Endothelial cell of umbilical vein (primary cell): ENCODE measurements at regions not wholly inside any gene's neighbourhood (a gene's known extent, or its start where the extent isn't known, plus 50 kb on each side); places are given as distances from the start of the nearest gene placed in this dataset.

Experiments
- BruUV-seq: library from RNA; stranded (reverse); fragments of 400-500 nt; replicated peaks from 2 replicates; lab custom pipeline; 2021; lab: Mats Ljungman, UMichigan
- CTCF ChIA-PET: fragments of 300-600, 350-600 bp; sonication (Branson Sonifier 250); formaldehyde crosslinking; loops from one replicate; lab custom pipeline; 2021; ENCODE audit warnings: antibody characterized with exemption, inconsistent platforms; lab: Charles Lee
- POLR2A ChIA-PET: fragments of 300-600, 350-600 bp; sonication (Branson Sonifier 250); formaldehyde crosslinking; loops from one replicate; lab custom pipeline; 2021; ENCODE audit warnings: antibody characterized with exemption, inconsistent platforms; lab: Charles Lee
- DNase-seq: peaks from one replicate; pipeline ENCODE4 v3.0.0-alpha.2; 2011; ENCODE audit warnings: low read depth, low spot score
- FAIRE-seq: peaks from 2 replicates; lab custom pipeline; 2011; peaks lifted over from hg19 to GRCh38; lab: Jason Lieb, UNC
- H2AFZ ChIP-seq: 2 replicates; pipeline ENCODE4 v1.6.0; 2012; ENCODE audit warnings: low read depth, low read length, control low read depth, inconsistent platforms
- H3K27ac ChIP-seq: 2 replicates; pipeline ENCODE4 v1.5.1; 2011; ENCODE audit warnings: low read depth, mild to moderate bottlenecking, control low read depth, low read length, moderate library complexity; ENCODE audit not compliant: insufficient read depth
- H3K27me3 ChIP-seq, 2 experiments: 2 replicates each; pipeline versions ENCODE4 v1.6.0 to v1.6.1; 2011; ENCODE audit warnings: low read length in 2 of 2, mixed read lengths in 1 of 2; ENCODE audit not compliant: control insufficient read depth in 2 of 2, insufficient read depth in 2 of 2
- H3K36me3 ChIP-seq, 2 experiments: 2 replicates in 1 of 2; 3 replicates in 1 of 2; pipeline ENCODE4 v1.5.1; 2011; ENCODE audit warnings: low read length in 2 of 2, mild to moderate bottlenecking in 1 of 2, moderate library complexity in 1 of 2; ENCODE audit not compliant: control insufficient read depth in 2 of 2, insufficient read depth in 2 of 2; ENCODE audit errors: extremely low read depth in 1 of 2
- H3K4me1 ChIP-seq: 3 replicates; pipeline ENCODE4 v1.5.1; 2011; ENCODE audit warnings: mild to moderate bottlenecking, low read length; ENCODE audit not compliant: control insufficient read depth, insufficient read depth; ENCODE audit errors: extremely low read depth
- H3K4me2 ChIP-seq: 2 replicates; pipeline ENCODE4 v1.6.1; 2011; ENCODE audit warnings: low read length, control low read depth, mixed read lengths; ENCODE audit not compliant: insufficient read depth
- H3K4me3 ChIP-seq, 3 experiments: fragments of 200-600 bp in 1 of 3; sonication (generic), shearing (Covaris generic) in 1 of 3; replicated peaks in 1 of 3; 2 replicates each; pipeline ENCODE4 v1.5.1; 2011 to 2016; ENCODE audit warnings: control low read depth in 3 of 3, low read length in 3 of 3, mild to moderate bottlenecking in 2 of 3, inconsistent platforms in 1 of 3, low read depth in 1 of 3, moderate library complexity in 1 of 3; ENCODE audit not compliant: insufficient read depth in 1 of 3
- H3K79me2 ChIP-seq: 2 replicates; pipeline ENCODE4 v1.6.0; 2012; ENCODE audit warnings: low read length, inconsistent platforms; ENCODE audit not compliant: control insufficient read depth, insufficient read depth
- H3K9ac ChIP-seq: replicated peaks from 2 replicates; pipeline ENCODE3; 2011; ENCODE audit warnings: low read length, control low read depth; ENCODE audit not compliant: insufficient read depth; ENCODE audit errors: extremely low read depth
- H3K9me1 ChIP-seq: replicated peaks from 3 replicates; pipeline ENCODE4 v1.6.0; 2011; ENCODE audit warnings: mild to moderate bottlenecking, low read length; ENCODE audit not compliant: control insufficient read depth, insufficient read depth; ENCODE audit errors: extremely low read depth
- H3K9me3 ChIP-seq: replicated peaks from 2 replicates; pipeline ENCODE4 v1.5.1; 2012; ENCODE audit warnings: low read length, inconsistent platforms; ENCODE audit not compliant: control insufficient read depth, insufficient read depth
- H4K20me1 ChIP-seq: replicated peaks from 2 replicates; pipeline ENCODE3; 2011; ENCODE audit warnings: mild to moderate bottlenecking, low read length; ENCODE audit not compliant: control insufficient read depth, insufficient read depth; ENCODE audit errors: extremely low read depth
- CTCF ChIP-seq, 2 donors: IDR thresholded peaks; 1 replicate in 1 of 2; 2 replicates in 1 of 2; pipeline ENCODE4 v1.5.1; 2011; ENCODE audit warnings: low read length in 2 of 2, mild to moderate bottlenecking in 2 of 2, moderate library complexity in 2 of 2, control low read depth in 1 of 2, inconsistent platforms in 1 of 2, low read depth in 1 of 2; ENCODE audit not compliant: insufficient read depth in 1 of 2; ENCODE audit errors: extremely low read depth in 1 of 2
- EZH2 ChIP-seq: IDR thresholded peaks from 2 replicates; pipeline ENCODE4 v1.6.1; 2012; ENCODE audit warnings: borderline replicate concordance, low read depth, mild to moderate bottlenecking, moderate library complexity, low read length, inconsistent platforms; ENCODE audit not compliant: severe bottlenecking
- FOS ChIP-seq: IDR thresholded peaks from 2 replicates; pipeline ENCODE4 v1.6.1; 2011; ENCODE audit warnings: mild to moderate bottlenecking, low read length, moderate library complexity, borderline replicate concordance; ENCODE audit not compliant: insufficient read depth
- GATA2 ChIP-seq: IDR thresholded peaks from 2 replicates; pipeline ENCODE4 v1.7.0; 2011; ENCODE audit warnings: low read depth, mild to moderate bottlenecking, moderate library complexity, mixed read lengths, low read length; ENCODE audit not compliant: insufficient read length, insufficient read depth
- JUN ChIP-seq: IDR thresholded peaks from 2 replicates; pipeline ENCODE4 v1.6.1; 2011; ENCODE audit warnings: borderline replicate concordance, low read depth; ENCODE audit not compliant: insufficient read length, insufficient read depth
- MAX ChIP-seq: IDR thresholded peaks from 2 replicates; pipeline ENCODE4 v1.6.1; 2011; ENCODE audit not compliant: insufficient read depth, insufficient read length
- MYC ChIP-seq: IDR thresholded peaks from one replicate; pipeline ENCODE4 v1.6.1; 2011; ENCODE audit warnings: mild to moderate bottlenecking, low read depth, low read length
- POLR2A ChIP-seq: IDR thresholded peaks from 2 replicates; pipeline ENCODE4 v1.6.1; 2012; ENCODE audit warnings: low read depth, mild to moderate bottlenecking, control low read depth, low read length
- POLR2AphosphoS5 ChIP-seq: IDR thresholded peaks from 2 replicates; pipeline ENCODE4 v1.6.1; 2012; ENCODE audit warnings: low read depth, mild to moderate bottlenecking, control low read depth, low read length, moderate library complexity; ENCODE audit not compliant: insufficient read depth
- dilution Hi-C: fragments of 300-500 bp; cut with MboI; formaldehyde crosslinking; loops from one replicate; pipeline ENCODE4 v1.15.0; 2019; ENCODE audit warnings: low sequenced_read_pairs; ENCODE audit not compliant: extremely low pct_ligation_motif_present
- intact Hi-C: fragments of 100-400 bp; cut with micrococcal nuclease; formaldehyde crosslinking; loops from one replicate; pipeline ENCODE4 v1.10.0; 2022

GRCh38 chr3:56966509-56966908 lies 94.0 kb upstream of the SPATA12 start:
- Histone ChIP-seq H3K9me1 (no peaks in the 10 kb centered on the region), H3K4me2 (no peak overlapping the region), H3K4me3 (no peak overlapping the region), H3K27me3 (no peaks in the 10 kb centered on the region), H3K79me2 (no peaks in the 10 kb centered on the region), H3K27ac (no peak overlapping the region), H3K9me3 (no peaks in the 10 kb centered on the region), H4K20me1 (no peaks in the 10 kb centered on the region), H3K36me3 (no peaks in the 10 kb centered on the region), H2AFZ (no peak overlapping the region), H3K4me1 (no peaks in the 10 kb centered on the region), H3K9ac (no peak overlapping the region)
- TF ChIP-seq FOS (no peak), POLR2A (no peak), EZH2 (no peak), CTCF (IDR thresholded peaks at IDR 0.05; ENCODE audit: extremely low read depth in 1 of 2, insufficient read depth in 1 of 2, low read depth in 1 of 2, low read length in 2 of 2) (no peak), MAX (no peak), MYC (no peak), JUN (no peak), GATA2 (no peak), POLR2AphosphoS5 (no peak)
- dilution Hi-C loops (no loop called here), intact Hi-C loops (no loop called here)
- no peak for DNase-seq
- CTCF ChIA-PET: no interaction called here
- BruUV-seq: no TSS peak
- POLR2A ChIA-PET: no interaction called here
- FAIRE-seq: no peak
